ENCODE measurements at regions not wholly inside any gene's neighbourhood (a gene's known extent, or its start where the extent isn't known, plus 50 kb on each side); places are given as distances from the start of the nearest gene placed in this dataset.

DNA sequence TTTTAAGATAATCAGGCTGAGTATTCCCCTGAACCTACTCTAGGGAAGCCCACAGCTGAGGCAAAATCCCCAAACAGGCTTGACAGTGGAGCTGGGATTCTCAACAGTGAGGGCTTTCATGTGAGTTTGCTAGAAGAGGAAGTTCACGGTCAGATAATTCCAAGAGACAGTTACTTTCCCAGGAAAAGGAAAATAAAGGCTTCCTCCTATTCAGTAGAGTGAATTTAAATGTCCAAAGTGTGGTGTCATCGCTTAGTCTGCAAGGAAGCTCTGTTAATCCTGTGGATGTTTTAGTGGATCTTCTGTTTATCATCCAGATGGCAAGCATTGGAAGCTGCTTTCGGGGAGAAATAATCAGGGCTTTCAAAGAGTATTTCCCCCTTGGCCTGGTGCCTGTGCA lies 119.8 kb downstream of the RPIA start:
- TF ChIP-seq, protein P1, sequence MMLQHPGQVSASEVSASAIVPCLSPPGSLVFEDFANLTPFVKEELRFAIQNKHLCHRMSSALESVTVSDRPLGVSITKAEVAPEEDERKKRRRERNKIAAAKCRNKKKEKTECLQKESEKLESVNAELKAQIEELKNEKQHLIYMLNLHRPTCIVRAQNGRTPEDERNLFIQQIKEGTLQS (CRISPR knock-in tag; conservative IDR thresholded peaks at IDR 0.05) = no peak
- no peak for TF ChIP-seq ZNF423 (CRISPR knock-in tag; IDR thresholded peaks at IDR 0.05)
- TF ChIP-seq, protein P2, sequence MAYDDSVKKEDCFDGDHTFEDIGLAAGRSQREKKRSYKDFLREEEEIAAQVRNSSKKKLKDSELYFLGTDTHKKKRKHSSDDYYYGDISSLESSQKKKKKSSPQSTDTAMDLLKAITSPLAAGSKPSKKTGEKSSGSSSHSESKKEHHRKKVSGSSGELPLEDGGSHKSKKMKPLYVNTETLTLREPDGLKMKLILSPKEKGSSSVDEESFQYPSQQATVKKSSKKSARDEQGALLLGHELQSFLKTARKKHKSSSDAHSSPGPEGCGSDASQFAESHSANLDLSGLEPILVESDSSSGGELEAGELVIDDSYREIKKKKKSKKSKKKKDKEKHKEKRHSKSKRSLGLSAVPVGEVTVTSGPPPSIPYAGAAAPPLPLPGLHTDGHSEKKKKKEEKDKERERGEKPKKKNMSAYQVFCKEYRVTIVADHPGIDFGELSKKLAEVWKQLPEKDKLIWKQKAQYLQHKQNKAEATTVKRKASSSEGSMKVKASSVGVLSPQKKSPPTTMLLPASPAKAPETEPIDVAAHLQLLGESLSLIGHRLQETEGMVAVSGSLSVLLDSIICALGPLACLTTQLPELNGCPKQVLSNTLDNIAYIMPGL (CRISPR knock-in tag; IDR thresholded peaks at IDR 0.05) = no peak
- TF ChIP-seq, protein P3, sequence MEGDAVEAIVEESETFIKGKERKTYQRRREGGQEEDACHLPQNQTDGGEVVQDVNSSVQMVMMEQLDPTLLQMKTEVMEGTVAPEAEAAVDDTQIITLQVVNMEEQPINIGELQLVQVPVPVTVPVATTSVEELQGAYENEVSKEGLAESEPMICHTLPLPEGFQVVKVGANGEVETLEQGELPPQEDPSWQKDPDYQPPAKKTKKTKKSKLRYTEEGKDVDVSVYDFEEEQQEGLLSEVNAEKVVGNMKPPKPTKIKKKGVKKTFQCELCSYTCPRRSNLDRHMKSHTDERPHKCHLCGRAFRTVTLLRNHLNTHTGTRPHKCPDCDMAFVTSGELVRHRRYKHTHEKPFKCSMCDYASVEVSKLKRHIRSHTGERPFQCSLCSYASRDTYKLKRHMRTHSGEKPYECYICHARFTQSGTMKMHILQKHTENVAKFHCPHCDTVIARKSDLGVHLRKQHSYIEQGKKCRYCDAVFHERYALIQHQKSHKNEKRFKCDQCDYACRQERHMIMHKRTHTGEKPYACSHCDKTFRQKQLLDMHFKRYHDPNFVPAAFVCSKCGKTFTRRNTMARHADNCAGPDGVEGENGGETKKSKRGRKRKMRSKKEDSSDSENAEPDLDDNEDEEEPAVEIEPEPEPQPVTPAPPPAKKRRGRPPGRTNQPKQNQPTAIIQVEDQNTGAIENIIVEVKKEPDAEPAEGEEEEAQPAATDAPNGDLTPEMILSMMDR (IDR thresholded peaks at IDR 0.05) = no peak
- TF ChIP-seq, protein P4, sequence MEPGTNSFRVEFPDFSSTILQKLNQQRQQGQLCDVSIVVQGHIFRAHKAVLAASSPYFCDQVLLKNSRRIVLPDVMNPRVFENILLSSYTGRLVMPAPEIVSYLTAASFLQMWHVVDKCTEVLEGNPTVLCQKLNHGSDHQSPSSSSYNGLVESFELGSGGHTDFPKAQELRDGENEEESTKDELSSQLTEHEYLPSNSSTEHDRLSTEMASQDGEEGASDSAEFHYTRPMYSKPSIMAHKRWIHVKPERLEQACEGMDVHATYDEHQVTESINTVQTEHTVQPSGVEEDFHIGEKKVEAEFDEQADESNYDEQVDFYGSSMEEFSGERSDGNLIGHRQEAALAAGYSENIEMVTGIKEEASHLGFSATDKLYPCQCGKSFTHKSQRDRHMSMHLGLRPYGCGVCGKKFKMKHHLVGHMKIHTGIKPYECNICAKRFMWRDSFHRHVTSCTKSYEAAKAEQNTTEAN (CRISPR knock-in tag; IDR thresholded peaks at IDR 0.05) = no peak
- no peak for TF ChIP-seq NR1H2 (CRISPR knock-in tag; IDR thresholded peaks at IDR 0.05)
- TF ChIP-seq, protein P5, sequence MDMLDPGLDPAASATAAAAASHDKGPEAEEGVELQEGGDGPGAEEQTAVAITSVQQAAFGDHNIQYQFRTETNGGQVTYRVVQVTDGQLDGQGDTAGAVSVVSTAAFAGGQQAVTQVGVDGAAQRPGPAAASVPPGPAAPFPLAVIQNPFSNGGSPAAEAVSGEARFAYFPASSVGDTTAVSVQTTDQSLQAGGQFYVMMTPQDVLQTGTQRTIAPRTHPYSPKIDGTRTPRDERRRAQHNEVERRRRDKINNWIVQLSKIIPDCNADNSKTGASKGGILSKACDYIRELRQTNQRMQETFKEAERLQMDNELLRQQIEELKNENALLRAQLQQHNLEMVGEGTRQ (CRISPR knock-in tag; IDR thresholded peaks at IDR 0.05) = no peak
- no peak for TF ChIP-seq ZNF317 (CRISPR knock-in tag; IDR thresholded peaks at IDR 0.05; ENCODE audit: borderline replicate concordance, low read depth)
- TF ChIP-seq, protein P6, sequence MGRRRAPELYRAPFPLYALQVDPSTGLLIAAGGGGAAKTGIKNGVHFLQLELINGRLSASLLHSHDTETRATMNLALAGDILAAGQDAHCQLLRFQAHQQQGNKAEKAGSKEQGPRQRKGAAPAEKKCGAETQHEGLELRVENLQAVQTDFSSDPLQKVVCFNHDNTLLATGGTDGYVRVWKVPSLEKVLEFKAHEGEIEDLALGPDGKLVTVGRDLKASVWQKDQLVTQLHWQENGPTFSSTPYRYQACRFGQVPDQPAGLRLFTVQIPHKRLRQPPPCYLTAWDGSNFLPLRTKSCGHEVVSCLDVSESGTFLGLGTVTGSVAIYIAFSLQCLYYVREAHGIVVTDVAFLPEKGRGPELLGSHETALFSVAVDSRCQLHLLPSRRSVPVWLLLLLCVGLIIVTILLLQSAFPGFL (CRISPR knock-in tag; IDR thresholded peaks at IDR 0.05; ENCODE audit: borderline replicate concordance) = no peak
